HG03097 (cell line): ENCODE measurements at regions not wholly inside any gene's neighbourhood (a gene's known extent, or its start where the extent isn't known, plus 50 kb on each side); places are given as distances from the start of the nearest gene placed in this dataset.

Source experiments
- ATAC-seq: cut with Tn5 transposase; IDR thresholded peaks from one replicate; pipeline ENCODE4 v1.9.1; 2021; ENCODE audit not compliant: unreplicated experiment, low FRiP score

DNA sequence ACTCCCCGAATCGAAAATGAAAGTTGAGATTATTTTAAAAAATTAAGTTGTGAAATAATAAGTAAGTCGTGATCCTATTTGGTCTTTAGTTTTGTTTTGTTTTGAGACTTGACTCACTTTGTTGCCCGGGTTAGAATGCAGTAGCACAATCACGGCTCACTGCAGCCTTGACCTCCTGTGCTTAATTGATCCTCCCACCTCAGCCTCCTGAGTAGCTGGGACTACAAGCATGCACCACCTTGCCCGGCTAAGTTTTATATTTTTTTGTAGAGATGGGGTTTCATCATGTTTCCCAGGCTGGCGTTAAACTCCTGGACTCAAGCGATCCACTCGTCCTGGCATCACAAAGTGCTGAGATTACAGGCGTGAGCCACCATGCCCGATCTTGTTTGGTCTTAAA lies 326.2 kb downstream of the MYCN start:
- no peak for ATAC-seq

- ATAC-seq, result no peak
Measured at GRCh38 chr2:16264931-16265540, 324.7 kb downstream of the MYCN start.

DNA sequence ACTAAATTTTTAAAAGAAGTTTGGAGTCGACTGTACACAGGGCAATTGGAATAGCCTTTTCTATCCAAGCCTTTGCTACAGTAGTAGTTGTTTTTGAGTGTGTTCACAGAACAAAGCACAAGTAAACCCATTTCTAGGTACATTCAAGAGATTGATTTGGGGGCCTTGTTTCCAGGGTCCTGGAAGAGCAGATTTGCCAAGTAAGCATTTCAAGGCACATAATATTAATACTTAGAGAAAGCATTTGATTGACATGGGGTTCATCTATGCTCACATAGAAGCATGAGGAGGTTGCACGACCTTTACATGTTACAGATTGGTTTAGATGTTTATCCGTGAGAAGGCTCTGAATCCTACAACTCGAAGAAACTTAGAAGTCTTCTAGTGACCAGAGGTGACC lies 324.1 kb downstream of the MYCN start:
- ATAC-seq, result no peak

- no peak for ATAC-seq
Measured at GRCh38 chr2:16263241-16263890, 323.0 kb downstream of the MYCN start.

GRCh38 chr2:16262526-16263178 lies 322.3 kb downstream of the MYCN start:
- ATAC-seq, result no peak

DNA sequence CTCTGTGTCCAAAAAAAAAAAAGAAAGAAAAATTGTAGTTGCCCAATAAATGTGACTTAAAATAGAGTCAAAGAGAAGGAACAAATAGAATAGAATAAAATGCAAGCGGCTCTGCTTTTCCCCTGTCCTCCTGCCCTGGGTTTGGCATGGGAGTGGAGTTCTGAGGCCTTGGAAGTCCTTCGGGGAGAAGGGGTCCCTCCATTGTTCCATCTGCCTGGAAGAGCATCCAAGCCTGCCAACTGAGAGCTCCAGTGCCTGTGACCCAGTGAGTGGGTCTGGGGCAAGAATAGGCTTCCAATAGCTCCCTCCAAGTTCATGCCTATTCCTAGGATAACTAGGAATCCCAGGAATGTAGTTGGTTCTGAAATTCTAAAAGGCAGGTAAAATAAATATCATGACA lies 321.4 kb downstream of the MYCN start:
- ATAC-seq, result no peak

DNA sequence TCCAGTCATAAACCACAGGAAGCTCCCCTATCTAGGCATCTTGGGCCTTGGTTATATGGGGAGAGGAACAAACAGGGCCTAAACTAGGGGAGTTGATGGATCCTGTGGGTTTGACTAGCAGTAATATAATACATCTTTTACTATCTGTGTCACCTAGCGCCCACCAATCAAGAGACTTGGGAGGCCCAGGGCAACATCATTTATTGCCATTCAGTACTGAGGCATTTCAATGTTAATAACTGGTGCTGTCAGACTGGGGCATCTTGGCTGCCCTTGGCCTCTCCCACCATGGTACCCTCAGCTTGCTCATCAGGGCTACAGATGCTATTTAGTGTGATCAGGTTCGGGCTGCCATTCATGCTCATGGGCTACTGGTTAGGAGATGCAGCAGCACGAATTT lies 320.7 kb downstream of the MYCN start:
- ATAC-seq, result no peak

DNA sequence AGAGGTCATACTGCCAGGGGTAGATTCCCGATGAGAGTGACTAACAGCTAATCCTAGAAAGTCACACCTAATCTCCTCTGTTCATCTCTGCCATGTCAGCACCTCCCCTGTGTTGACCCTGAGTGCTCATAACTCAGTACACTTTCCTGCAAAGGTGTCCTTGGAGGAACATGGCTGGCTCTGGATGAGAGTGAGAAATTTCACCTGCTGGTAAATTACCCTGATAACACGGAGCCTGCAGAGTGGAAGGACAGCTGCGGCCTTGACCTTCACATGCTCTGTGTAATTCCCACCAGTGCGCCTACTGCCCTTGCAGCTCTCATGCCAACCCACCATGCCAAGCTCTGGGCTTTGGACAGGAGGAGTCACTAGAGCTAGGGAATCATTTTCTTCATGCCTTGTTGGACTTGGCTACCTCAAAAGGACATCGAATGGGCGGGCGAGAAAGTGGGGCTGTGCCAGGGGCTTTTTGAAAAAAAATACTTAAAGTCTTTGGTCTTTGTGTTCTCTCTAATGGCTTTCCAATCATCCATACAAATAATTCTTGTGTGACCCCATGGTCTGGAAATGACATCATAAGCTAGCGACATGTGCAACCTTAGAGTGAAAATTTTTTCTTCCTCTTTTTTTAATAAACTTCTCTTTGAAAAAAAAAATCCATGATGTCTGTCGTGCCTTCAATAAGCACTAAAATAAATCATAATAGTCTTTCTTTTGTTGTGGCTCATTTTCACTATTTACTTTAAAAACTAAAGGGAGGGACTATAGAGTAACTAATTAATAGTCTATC lies 319.9 kb downstream of the MYCN start:
- no peak for ATAC-seq

- ATAC-seq, result no peak
Measured at GRCh38 chr2:16259010-16259409, 318.7 kb downstream of the MYCN start.

GRCh38 chr2:16258350-16258749 lies 318.0 kb downstream of the MYCN start:
- ATAC-seq, result no peak

- no peak for ATAC-seq
Measured at GRCh38 chr2:16257322-16258028, 317.1 kb downstream of the MYCN start.

GRCh38 chr2:16256601-16257321 lies 316.4 kb downstream of the MYCN start:
- no peak for ATAC-seq

- no peak for ATAC-seq
Measured at GRCh38 chr2:16255120-16255519, 314.8 kb downstream of the MYCN start.

- ATAC-seq, result no peak
Measured at GRCh38 chr2:16254356-16254965, 314.1 kb downstream of the MYCN start.

GRCh38 chr2:16253291-16253690 lies 312.9 kb downstream of the MYCN start:
- no peak for ATAC-seq

DNA sequence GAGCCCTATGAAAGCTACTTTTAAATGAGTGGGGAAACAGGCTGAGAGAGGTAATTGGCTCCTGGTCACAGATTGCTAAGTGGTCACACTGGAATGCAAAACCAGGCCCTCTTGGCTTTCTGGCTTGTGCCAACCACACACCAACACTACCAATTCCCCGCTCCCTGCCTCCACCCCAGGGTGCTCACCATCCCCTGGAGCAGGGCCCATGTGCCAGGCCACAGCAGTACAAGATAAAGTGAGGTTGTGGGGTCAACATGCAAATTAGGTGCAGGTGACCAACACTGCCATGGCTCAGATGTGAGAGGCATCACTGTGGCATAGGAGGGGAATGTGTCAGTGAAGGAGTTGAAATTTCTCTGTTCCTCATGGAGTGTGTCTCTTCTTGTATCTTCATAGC lies 312.5 kb downstream of the MYCN start:
- ATAC-seq, result no peak

DNA sequence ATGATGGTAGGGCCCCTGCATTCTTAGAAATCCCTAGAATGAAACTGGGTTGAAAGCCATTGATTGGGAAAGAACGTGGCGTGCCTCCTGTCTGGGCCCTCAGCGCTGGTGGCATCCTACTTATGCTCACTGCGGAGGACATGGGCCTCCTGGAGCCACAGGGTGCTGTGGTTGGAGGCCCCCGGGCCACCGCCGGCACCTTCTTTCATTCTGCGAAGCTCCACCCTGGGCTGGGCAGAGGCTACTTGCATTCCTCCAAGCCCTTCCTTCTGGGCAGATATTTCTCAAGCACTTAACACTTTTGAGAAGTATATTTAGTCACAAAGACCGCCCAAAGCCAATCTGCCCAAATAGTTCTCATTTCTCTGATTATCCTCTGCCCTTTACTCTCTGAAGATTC lies 311.9 kb downstream of the MYCN start:
- no peak for ATAC-seq

DNA sequence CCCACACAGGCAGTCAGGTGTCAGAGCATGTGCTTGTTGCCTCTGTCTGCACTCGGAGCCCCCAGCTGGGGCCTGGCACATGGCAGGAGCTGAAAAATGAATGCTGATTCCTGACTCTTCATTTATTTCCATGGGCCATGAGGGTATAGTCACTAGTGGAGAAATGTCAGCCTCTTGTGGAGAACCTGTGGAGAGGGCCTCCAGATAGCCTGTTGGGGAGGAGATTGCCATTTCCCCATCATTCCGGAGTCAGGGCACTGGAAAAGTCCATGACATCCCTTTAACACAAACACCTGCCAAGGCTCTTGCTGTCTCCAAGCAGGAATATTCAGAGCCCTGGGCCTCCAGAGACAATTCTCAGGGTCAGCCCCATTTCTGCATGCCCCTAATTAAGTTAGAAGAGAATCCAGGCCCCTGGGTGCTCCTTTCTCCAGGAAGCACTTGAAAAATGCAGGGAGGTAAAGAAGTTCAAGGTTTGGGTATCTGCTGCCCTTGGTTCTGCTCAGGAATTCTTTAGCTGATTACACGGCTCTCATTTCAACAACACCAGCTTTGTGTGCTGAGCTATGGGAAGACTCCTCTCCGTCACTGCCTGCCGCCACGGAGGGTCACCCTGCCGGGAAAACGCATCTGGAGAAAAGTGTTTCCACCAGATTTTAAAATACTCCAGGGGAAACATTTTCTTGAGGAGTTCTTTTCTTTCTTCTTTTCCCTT lies 311.3 kb downstream of the MYCN start:
- no peak for ATAC-seq

DNA sequence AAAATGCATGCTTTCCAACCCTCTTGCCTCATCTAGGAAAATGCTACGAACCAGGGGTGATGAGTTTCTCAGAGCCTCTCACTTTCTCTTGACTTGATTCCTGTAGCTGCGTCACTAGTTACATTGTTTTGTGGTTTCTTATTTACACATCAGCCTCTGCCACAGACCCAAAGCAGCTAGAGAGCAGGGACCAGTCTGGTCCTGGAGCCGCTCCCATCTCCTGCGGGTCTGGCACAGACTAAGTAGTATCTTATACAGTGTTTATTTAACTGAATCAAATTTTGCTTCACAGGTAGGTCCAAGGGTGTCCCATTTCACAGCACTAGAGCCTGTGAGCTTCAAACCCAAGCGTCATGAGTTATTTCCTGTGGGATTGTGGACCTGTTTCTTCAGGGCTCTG lies 310.5 kb downstream of the MYCN start:
- no peak for ATAC-seq
